ENCODE measurements at regions not wholly inside any gene's neighbourhood (a gene's known extent, or its start where the extent isn't known, plus 50 kb on each side); places are given as distances from the start of the nearest gene placed in this dataset.

- ChIA-PET POLR2A (no interaction called here), CTCF (no interaction called here)
- no peak for TF ChIP-seq CTCF (IDR thresholded peaks at IDR 0.05; ENCODE audit: control extremely low read depth, extremely low read depth, low read depth, missing control alignments)
- DNase-seq (ENCODE audit: extremely low spot score) = no peak
Observed at GRCh38 chr1:72827278-72827677, 544.9 kb upstream of the NEGR1 start.

- CTCF ChIA-PET = no interaction called here
- no peak for TF ChIP-seq CTCF (IDR thresholded peaks at IDR 0.05; ENCODE audit: control extremely low read depth, extremely low read depth, low read depth, missing control alignments)
- POLR2A ChIA-PET = no interaction called here
- DNase-seq (ENCODE audit: extremely low spot score) = no peak
Observed at GRCh38 chr1:72804541-72804940, 522.2 kb upstream of the NEGR1 start.

- POLR2A ChIA-PET = no interaction called here
- no peak for TF ChIP-seq CTCF (IDR thresholded peaks at IDR 0.05; ENCODE audit: control extremely low read depth, extremely low read depth, low read depth, missing control alignments)
Observed at GRCh38 chr1:72781038-72781437, 498.7 kb upstream of the NEGR1 start.

GRCh38 chr1:72780212-72780611 is 497.9 kb upstream of the NEGR1 start:
- DNase-seq (ENCODE audit: extremely low spot score) = no peak
- ChIA-PET POLR2A (no interaction called here), CTCF (interaction anchor here (0.6 kb wide), 1 partner anchor 28 kb away, joined by 3 read pairs; no protein-coding TSS in a partner anchor)
- TF ChIP-seq CTCF (IDR thresholded peaks at IDR 0.05; ENCODE audit: control extremely low read depth, extremely low read depth, low read depth, missing control alignments) = no peak

More at GRCh38 chr1:72781038-72781437, 498.7 kb upstream of the NEGR1 start:
- DNase-seq (ENCODE audit: extremely low spot score) = no peak
- CTCF ChIA-PET = no interaction called here

GRCh38 chr1:72777918-72778317 is 495.6 kb upstream of the NEGR1 start:
- CTCF ChIA-PET = interaction anchor here (1.3 kb wide), 1 partner anchor 12 kb away, joined by 4 read pairs; no protein-coding TSS in a partner anchor

GRCh38 chr1:72763481-72763880 is 481.1 kb upstream of the NEGR1 start:
- CTCF ChIA-PET = no interaction called here

More at GRCh38 chr1:72777918-72778317, 495.6 kb upstream of the NEGR1 start:
- DNase-seq (ENCODE audit: extremely low spot score) = no peak
- POLR2A ChIA-PET = no interaction called here
- TF ChIP-seq CTCF (IDR thresholded peaks at IDR 0.05; ENCODE audit: control extremely low read depth, extremely low read depth, low read depth, missing control alignments) = no peak

More at GRCh38 chr1:72763481-72763880, 481.1 kb upstream of the NEGR1 start:
- TF ChIP-seq CTCF (IDR thresholded peaks at IDR 0.05; ENCODE audit: control extremely low read depth, extremely low read depth, low read depth, missing control alignments) = no peak
- POLR2A ChIA-PET = no interaction called here
- DNase-seq (ENCODE audit: extremely low spot score) = no peak

Measured in GM10248 (cell line).